ENCODE measurements at regions not wholly inside any gene's neighbourhood (a gene's known extent, or its start where the extent isn't known, plus 50 kb on each side); places are given as distances from the start of the nearest gene placed in this dataset.

DNA sequence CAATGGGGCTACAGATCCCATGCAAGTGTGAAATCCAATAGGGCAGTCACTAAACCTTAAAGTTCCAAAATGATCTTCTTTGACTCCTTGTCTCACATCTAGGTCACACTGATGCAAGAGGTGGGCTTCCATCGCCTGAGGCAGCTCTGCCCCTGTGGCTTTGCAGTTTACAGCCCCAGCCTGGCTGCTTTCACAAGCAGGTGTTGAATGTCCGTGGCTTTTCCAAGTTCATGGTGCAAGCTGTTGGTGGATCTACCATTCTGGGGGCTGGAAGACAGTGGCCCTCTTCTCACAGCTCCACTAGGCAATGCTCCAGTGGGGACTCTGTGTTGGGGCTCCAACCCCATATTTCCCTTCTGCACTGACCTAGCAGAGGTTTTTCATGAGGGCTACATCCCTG lies 68.5 kb upstream of the PRR20G start:
- H3K4me3 ChIP-seq (ENCODE audit: low read depth, low read length): no peak overlapping the region

DNA sequence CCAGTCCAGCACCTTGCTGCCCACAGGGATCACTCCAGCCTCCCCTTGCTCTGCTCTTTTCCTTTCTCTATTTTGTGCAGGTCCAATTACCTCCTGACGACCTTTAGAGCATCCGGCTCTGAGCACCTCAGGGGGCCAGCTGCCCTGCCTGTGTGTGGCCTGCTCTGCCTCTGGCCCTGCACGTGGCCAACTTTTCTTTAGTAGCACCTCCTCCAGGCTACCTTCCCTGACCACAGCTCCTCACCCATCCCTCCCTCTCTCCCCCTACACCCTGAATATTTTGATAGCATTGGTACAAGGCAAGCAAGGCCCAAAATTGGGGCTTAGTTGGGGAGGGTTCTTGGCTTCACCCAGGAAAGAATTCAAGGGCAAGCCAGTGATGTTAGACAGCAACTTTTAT lies 66.9 kb upstream of the PRR20G start:
- H3K4me3 ChIP-seq (ENCODE audit: low read depth, low read length): no peak overlapping the region

DNA sequence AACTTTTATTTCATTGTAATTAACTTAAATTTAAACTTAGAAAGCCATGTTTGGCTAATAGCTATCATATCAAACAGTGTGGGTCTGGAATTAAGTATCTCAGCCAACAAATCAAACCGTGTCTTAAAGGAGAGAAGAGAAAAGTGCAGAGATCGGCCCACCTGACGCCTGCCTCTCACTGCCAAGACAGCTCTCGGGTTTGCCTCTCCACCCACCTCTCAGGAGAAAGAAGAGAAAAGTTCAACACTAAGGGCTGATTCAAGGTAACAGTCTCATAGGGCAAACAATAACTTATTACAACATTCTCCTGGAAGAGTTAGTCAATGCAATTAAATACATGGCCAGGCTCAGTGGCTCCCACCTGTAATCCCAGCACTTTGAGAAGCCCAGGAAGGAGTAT lies 64.8 kb upstream of the PRR20G start:
- H3K4me3 ChIP-seq (ENCODE audit: low read depth, low read length): no peak overlapping the region

DNA sequence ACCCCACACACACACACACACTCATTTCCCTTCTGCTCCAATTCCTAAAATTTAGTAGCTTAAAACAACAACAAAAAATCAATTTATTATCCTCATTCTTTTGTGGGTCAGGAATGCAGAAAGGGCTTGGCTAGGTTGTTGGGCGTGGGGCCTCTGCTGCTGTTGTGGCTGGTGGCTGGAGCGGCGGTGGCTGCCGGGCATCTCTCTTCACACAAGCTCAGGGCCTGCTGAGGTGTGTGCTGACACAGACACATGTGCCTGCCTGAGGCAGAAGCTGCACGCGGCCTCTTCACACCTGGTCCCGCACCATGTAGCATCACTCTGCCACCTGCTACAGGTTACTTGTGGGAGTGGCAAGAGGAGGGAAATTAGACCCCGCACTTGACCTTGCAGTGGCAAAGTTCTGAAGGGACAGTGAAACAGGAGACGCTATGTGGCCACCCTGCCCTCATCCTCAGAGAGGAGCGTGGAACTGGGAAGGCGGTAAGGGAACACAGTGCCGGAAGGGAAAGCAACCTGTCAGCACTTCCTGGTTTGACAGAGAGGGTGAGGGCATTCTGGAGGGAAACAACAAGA lies 64.0 kb upstream of the PRR20G start:
- no peak overlapping the region for H3K4me3 ChIP-seq (ENCODE audit: low read depth, low read length)

DNA sequence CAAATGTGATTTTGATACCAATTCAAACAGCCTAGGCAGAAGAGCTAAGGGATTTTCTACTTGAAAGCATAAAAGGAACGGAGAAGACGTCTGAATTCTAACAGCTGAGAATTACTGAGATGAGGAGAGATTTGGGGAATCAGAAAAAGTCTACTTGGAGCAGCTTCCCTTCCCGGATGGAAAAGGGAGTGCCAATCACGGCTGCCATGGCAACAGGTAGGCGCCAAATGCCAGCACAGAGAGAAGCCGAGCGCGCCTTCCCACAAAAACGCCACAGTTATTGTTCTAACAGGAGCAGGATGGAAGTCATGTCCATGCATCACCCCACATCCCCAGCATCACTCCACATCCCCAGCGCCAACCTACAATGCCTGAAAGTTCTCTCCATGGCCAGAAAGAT lies 63.5 kb upstream of the PRR20G start:
- H3K4me3 ChIP-seq (ENCODE audit: low read depth, low read length): no peak overlapping the region

DNA sequence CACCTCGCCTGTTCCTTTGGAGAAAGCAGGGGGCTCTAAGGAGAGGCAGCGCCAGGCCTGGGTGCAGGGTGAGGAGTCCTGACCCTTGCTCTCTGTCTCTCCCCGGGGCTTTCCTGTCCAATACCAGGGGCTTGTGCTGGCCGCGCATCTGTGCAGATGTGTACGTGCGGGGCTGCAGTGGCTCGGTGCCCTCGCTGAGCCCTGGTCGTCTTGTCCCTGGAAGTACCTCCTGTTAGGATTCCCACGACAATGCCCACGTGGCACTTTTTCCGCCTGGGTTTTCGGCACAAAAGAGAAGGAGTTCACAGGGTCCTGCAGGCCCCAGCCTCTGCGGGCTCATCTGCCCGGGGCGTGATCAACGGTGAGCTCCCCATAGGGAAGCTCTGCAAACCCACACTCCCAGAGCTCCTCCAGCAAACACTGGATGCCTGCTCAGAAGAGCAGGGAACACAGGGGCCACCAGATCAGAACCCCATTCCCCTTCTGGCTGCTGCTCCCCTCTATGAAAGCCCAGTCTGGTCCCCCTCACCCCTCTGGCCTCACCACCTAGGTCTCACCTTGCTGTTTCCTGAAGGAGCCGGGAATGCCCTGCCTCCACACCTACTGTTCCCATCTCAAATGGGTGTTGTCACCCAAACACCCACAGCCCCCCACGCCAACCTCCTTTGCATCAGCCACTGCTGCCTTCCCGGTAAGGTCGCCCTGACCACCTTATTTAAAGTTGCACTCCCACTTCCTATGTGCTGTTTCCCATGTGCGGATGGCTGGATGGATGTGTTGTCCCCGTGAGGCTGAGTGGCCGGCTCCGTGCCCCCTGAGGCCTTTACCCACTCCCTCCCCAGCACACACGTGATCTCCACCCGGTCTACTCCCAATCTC lies 62.6 kb upstream of the PRR20G start:
- H3K4me3 ChIP-seq (ENCODE audit: low read depth, low read length): no peak overlapping the region

DNA sequence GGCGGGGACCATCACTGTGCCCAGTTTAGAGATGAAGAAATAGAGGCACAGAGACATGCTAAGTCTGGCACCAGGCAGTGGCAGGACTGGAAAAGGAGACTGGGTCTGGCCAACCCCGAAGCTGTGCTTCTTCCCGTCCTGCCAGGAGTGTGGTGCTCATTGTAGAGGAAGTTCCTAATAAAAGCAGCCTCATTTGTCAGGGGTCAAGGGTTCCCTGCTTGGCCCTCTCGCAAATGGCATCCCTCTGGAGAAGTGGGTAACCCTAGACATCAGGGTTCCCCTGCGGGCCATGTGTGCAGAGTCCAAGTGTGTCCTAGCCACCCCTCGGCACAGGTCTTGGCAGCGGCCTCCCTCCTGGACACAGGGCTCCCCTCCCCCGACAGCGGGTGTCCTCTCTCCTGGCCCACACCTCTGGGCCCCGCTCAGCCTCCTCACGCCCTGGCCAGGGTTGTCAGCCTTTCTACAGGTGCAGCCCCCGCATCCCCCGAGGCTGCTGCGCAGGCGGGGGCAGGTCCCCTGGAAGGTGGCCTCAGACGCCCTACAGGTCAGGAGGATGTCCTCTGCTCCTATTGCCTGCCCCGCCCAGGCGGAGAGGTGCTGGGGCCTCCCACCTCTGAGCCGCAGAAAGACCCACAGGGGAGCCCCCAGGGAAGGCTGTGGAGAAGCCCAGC lies 61.8 kb upstream of the PRR20G start:
- no peak overlapping the region for H3K4me3 ChIP-seq (ENCODE audit: low read depth, low read length)

DNA sequence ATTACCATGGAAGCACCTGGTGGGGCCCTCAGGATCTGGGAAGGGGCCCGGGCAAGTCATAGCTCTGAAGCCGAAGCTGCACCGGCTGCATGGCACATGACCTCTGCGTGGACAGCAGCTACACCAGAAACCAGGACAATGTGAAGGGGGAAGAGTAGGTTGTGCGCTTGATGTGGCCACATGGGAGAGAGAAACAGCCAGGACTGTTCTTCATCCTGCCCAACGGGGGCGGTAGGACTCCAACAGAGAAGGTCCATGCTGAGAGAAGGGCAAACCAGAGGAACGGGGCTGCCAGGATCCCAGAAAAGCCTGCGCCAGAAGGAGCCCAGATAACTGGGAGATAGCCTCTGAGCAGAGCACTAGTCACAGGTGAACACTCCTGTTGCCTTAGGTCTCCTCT lies 54.9 kb upstream of the PRR20G start:
- no peak overlapping the region for H3K4me3 ChIP-seq (ENCODE audit: low read depth, low read length)

DNA sequence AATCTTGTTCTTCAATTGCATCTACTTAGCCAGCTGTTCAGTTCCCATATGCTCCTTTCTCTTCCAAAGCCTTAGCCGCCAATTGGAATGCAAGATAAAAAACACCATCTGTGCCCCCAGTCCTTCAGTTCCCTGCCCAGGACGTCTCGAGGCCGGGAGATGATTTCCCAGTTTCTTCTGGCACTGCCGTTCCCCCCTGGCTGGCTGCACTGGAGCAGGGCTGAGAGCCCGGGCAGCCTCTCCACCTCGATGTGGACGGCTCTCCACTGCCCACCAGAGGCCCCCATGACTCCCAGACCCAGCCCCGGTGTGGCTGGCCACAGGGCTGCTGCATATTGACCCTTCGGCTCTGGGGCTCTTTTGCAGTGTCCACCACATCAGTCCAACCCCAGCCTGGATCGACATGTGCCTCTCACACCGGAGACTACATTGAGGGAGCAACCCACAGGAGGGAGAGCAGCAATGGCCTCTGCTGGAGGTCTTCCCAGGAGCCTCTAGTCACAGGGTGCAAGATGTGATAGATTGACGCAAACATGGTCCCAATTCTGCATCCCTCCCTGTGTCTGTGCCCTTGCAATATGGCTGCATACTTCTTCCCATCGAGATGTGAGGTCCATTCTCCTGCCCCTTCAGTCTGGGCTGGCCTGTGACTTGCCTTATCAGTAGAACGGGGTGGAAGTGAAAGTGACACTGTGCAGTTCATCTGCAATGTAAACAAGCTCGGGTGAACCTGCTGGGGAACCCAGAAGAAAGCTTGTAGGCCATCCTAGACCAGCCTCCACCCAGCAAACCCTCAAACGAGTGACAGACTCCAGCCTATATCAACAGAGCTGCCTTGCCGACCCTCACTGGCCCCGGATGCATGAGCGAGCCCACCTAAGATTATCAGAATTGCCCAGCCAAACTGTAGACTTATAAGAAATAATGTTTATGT lies 52.3 kb upstream of the PRR20G start:
- no peak overlapping the region for H3K4me3 ChIP-seq (ENCODE audit: low read depth, low read length)

DNA sequence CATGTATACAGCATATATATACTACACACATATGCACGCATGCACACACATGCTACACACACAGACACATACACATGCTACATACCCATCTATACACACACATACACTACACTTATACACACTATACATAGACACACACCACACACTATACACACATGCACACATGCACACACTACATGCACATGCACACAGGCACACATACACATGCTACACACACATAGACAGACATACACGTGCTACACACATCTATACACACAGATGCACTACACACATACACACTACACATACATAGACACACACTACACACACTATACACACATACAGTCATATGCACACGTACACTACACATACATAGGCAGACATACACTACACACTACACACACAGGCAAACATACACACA lies 51.2 kb upstream of the PRR20G start:
- H3K4me3 ChIP-seq (ENCODE audit: low read depth, low read length): no peak overlapping the region

DNA sequence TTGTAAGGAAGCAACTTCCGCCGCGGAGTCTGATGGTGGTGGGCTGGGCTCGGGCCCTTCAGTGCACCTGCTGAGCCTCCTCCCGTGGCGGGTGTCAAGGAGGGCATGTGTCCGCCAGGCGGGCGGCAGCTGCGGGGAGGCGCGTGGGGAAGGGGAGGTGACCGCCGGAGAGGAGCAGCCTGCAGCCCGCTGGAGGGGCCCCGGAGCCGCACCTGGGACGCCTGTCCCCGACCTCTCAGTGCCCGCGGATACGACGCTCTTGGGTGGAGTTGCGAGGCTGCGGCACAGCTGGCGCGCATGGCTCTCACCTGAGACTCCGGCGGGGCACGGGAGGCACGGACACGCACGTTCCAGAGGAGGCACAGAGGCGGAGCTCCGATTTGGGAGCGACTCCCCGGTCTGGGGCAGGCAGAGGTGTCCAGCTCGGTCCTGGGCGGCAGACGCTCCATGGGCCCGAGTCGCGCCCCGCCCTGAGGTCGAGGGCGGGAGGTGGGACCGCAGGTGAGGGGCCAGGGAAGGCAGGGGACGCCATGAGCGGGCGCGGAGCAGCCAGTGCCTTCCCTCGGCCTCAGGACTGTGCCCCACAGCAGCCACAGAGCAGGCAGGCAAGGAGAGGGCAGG lies 50.2 kb upstream of the PRR20G start:
- no peak overlapping the region for H3K4me3 ChIP-seq (ENCODE audit: low read depth, low read length)

All from iPS-11a (cell line).